CD4-positive, alpha-beta memory T cell (primary cell): ENCODE measurements at regions not wholly inside any gene's neighbourhood (a gene's known extent, or its start where the extent isn't known, plus 50 kb on each side); places are given as distances from the start of the nearest gene placed in this dataset.

ENCODE experiments used
- CTCF ChIA-PET: fragments of 350-600 bp; sonication (Branson Sonifier 250); formaldehyde crosslinking; loops from one replicate; lab custom pipeline; 2021; ENCODE audit warnings: inconsistent platforms; ENCODE audit not compliant: partially characterized antibody; lab: Charles Lee
- POLR2A ChIA-PET: fragments of 350-600 bp; sonication (Branson Sonifier 250); formaldehyde crosslinking; loops from one replicate; lab custom pipeline; 2021; ENCODE audit not compliant: partially characterized antibody; lab: Charles Lee
- DNase-seq, 5 donors: peaks; one replicate each; pipeline versions ENCODE4 v3.0.0 to v3.0.0-alpha.2; 2020 to 2022; ENCODE audit warnings: mixed read lengths in 1 of 5
- H3K27ac ChIP-seq: one replicate; pipeline ENCODE4 v1.7.0; 2013; ENCODE audit warnings: low read depth, low read length
- H3K27me3 ChIP-seq: 2 replicates; pipeline ENCODE4 v1.7.0; 2013; ENCODE audit warnings: mild to moderate bottlenecking, low read length, moderate library complexity; ENCODE audit not compliant: insufficient read depth
- H3K36me3 ChIP-seq: 2 replicates; pipeline ENCODE4 v1.7.0; 2013; ENCODE audit warnings: mild to moderate bottlenecking, low read length, moderate library complexity; ENCODE audit not compliant: insufficient read depth
- H3K4me1 ChIP-seq: 2 replicates; pipeline ENCODE4 v1.7.0; 2013; ENCODE audit warnings: mild to moderate bottlenecking, low read length, moderate library complexity; ENCODE audit not compliant: insufficient read depth
- H3K4me3 ChIP-seq, 2 donors: one replicate each; pipeline ENCODE4 v1.7.0; 2013; ENCODE audit warnings: low read length in 2 of 2, mild to moderate bottlenecking in 1 of 2
- H3K9me3 ChIP-seq, 2 donors: one replicate each; pipeline ENCODE4 v1.7.0; 2013; ENCODE audit warnings: low read length in 2 of 2, control low read depth in 1 of 2; ENCODE audit not compliant: control insufficient read depth in 1 of 2
- H3K27ac Mint-ChIP-seq, 7 donors: one replicate each; pipeline ENCODE4 v1.8.0; 2020 to 2021; ENCODE audit warnings: mixed read lengths in 7 of 7, mild to moderate bottlenecking in 6 of 7, inconsistent platforms in 3 of 7, moderate library complexity in 3 of 7
- H3K27me3 Mint-ChIP-seq, 2 donors: one replicate each; pipeline ENCODE4 v1.8.0; 2020 to 2021; ENCODE audit warnings: mixed read lengths in 2 of 2
- H3K36me3 Mint-ChIP-seq, 2 donors: one replicate each; pipeline ENCODE4 v1.8.0; 2020 to 2021; ENCODE audit warnings: mixed read lengths in 2 of 2, inconsistent platforms in 1 of 2, mild to moderate bottlenecking in 1 of 2
- H3K4me1 Mint-ChIP-seq, 4 donors: one replicate each; pipeline ENCODE4 v1.8.0; 2020 to 2021; ENCODE audit warnings: mixed read lengths in 4 of 4, mild to moderate bottlenecking in 1 of 4
- H3K4me3 Mint-ChIP-seq, 8 donors: one replicate each; pipeline ENCODE4 v1.8.0; 2020 to 2021; ENCODE audit warnings: mixed read lengths in 8 of 8, mild to moderate bottlenecking in 7 of 8, moderate library complexity in 6 of 8, inconsistent platforms in 3 of 8
- H3K9me3 Mint-ChIP-seq, 8 donors: one replicate each; pipeline ENCODE4 v1.8.0; 2020 to 2021; ENCODE audit warnings: mixed read lengths in 8 of 8, mild to moderate bottlenecking in 5 of 8, inconsistent platforms in 3 of 8, moderate library complexity in 1 of 8
- intact Hi-C: fragments of 100-400 bp; cut with micrococcal nuclease; formaldehyde crosslinking; loops from one replicate; pipeline ENCODE4 v1.15.1; 2023

DNA sequence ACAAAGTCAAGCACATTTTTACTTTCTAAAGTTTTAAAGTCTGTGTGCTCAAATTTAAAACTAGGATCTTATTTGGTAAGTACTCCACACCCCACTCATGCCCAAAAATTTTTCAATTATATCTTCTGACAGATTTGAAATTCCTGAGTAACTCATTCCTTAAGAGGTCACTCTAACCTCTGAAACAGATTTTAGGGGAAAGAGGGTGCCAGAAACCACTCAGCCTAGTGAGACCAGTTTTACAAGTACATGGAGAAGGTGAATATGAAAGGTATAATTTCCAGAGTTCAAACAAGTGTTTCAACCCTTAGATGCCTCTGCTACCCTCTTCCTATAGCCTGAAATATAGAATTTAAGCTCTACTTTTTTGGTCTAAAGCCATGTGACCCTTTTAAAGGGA lies 79.2 kb downstream of the C7orf25 start:
- H3K27me3 ChIP-seq, result no peaks in the 10 kb centered on the region
- H3K4me1 ChIP-seq, result no peaks in the 10 kb centered on the region
- H3K27me3 Mint-ChIP-seq, result peaks cover 4 to 6% of the 10 kb centered on the region in 2 donors
- H3K4me3 Mint-ChIP-seq, result no peak overlapping the region
- no peaks in the 10 kb centered on the region for H3K9me3 ChIP-seq
- H3K27ac ChIP-seq, result no peak overlapping the region
- H3K4me3 ChIP-seq, result no peak overlapping the region
- ChIA-PET POLR2A (no interaction called here), CTCF (no interaction called here)
- H3K36me3 ChIP-seq, result no peaks in the 10 kb centered on the region
- intact Hi-C loops, result no loop called here
- no peaks in the 10 kb centered on the region for H3K36me3 Mint-ChIP-seq
- H3K9me3 Mint-ChIP-seq, result no peaks in the 10 kb centered on the region
- no peak for DNase-seq
- H3K4me1 Mint-ChIP-seq, result no peaks in the 10 kb centered on the region
- H3K27ac Mint-ChIP-seq, result peak overlapping the region in 1 of 7 donors; percentile 7

DNA sequence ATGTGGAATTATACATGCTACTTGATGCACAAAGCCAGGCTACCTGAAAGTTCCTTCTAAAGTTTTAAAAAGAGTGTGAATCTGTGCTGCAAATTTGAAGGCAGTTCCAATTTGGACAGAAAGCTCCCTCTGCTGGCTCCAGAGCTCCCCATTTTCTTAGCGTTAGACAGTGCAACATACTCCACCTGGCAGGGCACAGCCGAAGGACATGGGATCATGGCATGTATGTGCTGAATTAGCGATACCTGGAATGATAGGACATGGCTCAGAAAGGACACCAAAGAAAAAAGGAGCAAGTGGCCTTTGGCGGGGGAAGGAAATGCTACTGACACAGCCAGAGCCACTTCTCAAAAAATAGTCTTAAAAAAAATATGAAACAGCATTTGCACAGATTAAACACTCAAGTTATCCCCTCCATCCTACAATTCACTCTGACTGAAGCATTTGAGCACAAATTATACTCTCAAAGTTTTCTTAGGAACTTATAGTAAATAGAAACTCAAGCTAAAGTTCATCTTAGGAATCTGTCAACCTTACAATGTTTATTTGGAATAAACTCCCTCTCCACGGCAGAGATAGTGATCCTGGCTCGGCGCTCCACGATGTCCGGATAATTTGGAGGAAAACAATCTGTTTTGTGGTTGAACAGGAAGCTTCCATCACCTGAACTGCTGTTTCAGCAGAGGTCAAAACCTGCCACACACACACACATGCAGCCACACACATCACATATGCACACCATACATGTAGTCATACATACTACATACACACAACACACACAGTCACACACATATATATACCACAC lies 80.0 kb downstream of the C7orf25 start:
- H3K4me1 Mint-ChIP-seq, result no peaks in the 10 kb centered on the region
- intact Hi-C loops, result no loop called here
- CTCF ChIA-PET, result no interaction called here
- no peaks in the 10 kb centered on the region for H3K9me3 ChIP-seq
- H3K27ac ChIP-seq, result no peak overlapping the region
- H3K27me3 ChIP-seq, result no peaks in the 10 kb centered on the region
- H3K9me3 Mint-ChIP-seq, result no peaks in the 10 kb centered on the region
- H3K36me3 Mint-ChIP-seq, result no peaks in the 10 kb centered on the region
- H3K27me3 Mint-ChIP-seq, result peaks cover 4 to 6% of the 10 kb centered on the region in 2 donors
- POLR2A ChIA-PET, result no interaction called here
- DNase-seq, result no peak
- H3K27ac Mint-ChIP-seq, result no peak overlapping the region
- no peaks in the 10 kb centered on the region for H3K36me3 ChIP-seq
- H3K4me3 ChIP-seq, result no peak overlapping the region
- no peaks in the 10 kb centered on the region for H3K4me1 ChIP-seq
- H3K4me3 Mint-ChIP-seq, result no peak overlapping the region

DNA sequence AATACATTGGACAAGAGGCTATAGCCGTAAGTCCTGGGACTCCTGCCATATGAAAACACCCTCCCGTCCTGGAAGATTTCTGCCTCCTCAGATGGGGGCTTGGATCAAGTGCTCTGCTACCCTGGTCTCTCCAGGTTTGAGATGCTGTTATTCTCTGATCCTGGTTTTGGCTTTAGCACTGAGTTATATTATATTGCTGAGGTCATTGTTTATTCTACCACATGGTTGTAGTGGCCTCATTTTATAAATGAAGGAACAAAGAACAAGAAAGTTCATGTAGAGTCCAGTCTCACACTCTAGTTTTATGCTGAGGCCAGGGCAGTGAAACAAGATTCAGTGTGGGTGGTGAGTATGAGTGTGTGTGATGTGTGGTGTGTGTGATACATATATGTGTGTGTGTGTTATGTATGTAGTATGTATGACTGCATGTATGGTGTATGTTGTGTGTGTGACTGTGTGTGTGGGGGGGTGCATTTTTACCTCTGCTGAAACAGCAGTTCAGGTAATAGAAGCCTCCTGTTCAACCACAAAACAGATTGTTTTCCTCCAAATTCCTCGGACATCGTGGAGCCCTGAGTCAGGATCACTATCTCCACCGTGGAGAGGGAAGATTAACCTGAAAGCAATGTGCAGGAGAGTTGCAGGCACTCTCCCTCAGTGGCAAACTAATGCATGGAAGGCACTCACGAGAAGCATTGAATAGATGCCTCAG lies 80.7 kb downstream of the C7orf25 start:
- Histone ChIP-seq H3K9me3 (no peaks in the 10 kb centered on the region), H3K27ac (no peak overlapping the region), H3K36me3 (no peaks in the 10 kb centered on the region), H3K4me3 (no peak overlapping the region), H3K4me1 (no peaks in the 10 kb centered on the region), H3K27me3 (no peaks in the 10 kb centered on the region)
- H3K4me1 Mint-ChIP-seq, result no peaks in the 10 kb centered on the region
- H3K4me3 Mint-ChIP-seq, result no peak overlapping the region
- peaks cover 4 to 6% of the 10 kb centered on the region in 2 donors for H3K27me3 Mint-ChIP-seq
- DNase-seq, result no peak
- H3K27ac Mint-ChIP-seq, result no peak overlapping the region
- no peaks in the 10 kb centered on the region for H3K36me3 Mint-ChIP-seq
- no peaks in the 10 kb centered on the region for H3K9me3 Mint-ChIP-seq
- ChIA-PET POLR2A (no interaction called here), CTCF (no interaction called here)
- intact Hi-C loops, result no loop called here

DNA sequence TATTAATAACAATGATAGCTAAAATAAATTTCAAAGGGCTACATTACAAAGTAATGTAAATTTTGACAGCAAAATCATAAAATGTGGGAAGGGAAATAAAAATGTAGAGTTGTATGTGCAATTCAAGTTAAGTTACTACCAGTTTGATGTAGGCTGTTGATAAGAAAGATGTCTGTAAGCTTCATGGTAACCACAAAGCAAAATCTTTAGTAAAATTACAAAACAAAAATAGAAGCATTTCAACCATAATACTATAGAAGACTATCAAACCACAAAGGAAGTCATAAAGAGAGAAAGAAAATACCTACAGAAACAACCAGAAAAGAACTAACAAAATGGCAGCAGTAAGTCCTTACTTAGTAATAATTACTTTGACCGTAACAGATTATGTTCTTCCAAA lies 99.1 kb downstream of the C7orf25 start:
- ChIA-PET POLR2A (no interaction called here), CTCF (no interaction called here)
- Mint-ChIP-seq H3K4me1 (no peaks in the 10 kb centered on the region), H3K27ac (no peak overlapping the region), H3K4me3 (no peak overlapping the region), H3K36me3 (no peaks in the 10 kb centered on the region), H3K27me3 (peaks cover 0 to 3% of the 10 kb centered on the region in 2 donors), H3K9me3 (peaks cover 1 to 29% (median 13%) of the 10 kb centered on the region in 8 donors)
- no peak overlapping the region for H3K4me3 ChIP-seq
- H3K9me3 ChIP-seq, result no peaks in the 10 kb centered on the region
- intact Hi-C loops, result no loop called here
- no peak for DNase-seq
- H3K27ac ChIP-seq, result no peak overlapping the region
- no peaks in the 10 kb centered on the region for H3K36me3 ChIP-seq
- no peaks in the 10 kb centered on the region for H3K27me3 ChIP-seq
- H3K4me1 ChIP-seq, result no peaks in the 10 kb centered on the region

DNA sequence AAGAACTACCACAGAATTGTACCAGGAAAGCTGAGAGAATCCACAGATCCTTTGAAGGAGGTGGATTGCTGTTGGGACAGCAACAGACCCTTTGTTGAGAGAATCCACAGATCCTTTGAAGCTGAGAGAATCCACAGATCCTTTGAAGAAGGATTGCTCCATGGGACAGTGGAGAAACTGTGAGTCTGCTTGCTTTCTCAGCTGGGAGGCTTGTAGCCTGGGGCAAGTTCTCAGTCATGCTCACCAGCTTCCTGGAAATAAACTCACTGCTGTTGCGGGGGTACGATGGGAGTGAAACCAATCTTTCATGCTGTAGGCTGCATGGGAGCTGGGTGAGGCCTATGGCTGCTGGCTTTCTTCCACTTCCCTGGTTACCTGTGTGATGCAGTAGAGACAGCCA lies 106.3 kb downstream of the C7orf25 start:
- Mint-ChIP-seq H3K4me1 (no peaks in the 10 kb centered on the region), H3K27me3 (peaks cover 2 to 3% of the 10 kb centered on the region in 2 donors), H3K9me3 (peaks cover 6 to 47% (median 35%) of the 10 kb centered on the region in 8 donors), H3K36me3 (peaks cover 0 to 4% of the 10 kb centered on the region in 2 donors), H3K4me3 (no peak overlapping the region), H3K27ac (no peak overlapping the region)
- ChIA-PET CTCF (no interaction called here), POLR2A (no interaction called here)
- DNase-seq, result no peak
- Histone ChIP-seq H3K27me3 (no peaks in the 10 kb centered on the region), H3K4me3 (no peak overlapping the region), H3K27ac (no peak overlapping the region), H3K4me1 (no peaks in the 10 kb centered on the region), H3K36me3 (no peaks in the 10 kb centered on the region), H3K9me3 (peaks cover 0 to 4% of the 10 kb centered on the region in 2 donors)
- intact Hi-C loops, result no loop called here

DNA sequence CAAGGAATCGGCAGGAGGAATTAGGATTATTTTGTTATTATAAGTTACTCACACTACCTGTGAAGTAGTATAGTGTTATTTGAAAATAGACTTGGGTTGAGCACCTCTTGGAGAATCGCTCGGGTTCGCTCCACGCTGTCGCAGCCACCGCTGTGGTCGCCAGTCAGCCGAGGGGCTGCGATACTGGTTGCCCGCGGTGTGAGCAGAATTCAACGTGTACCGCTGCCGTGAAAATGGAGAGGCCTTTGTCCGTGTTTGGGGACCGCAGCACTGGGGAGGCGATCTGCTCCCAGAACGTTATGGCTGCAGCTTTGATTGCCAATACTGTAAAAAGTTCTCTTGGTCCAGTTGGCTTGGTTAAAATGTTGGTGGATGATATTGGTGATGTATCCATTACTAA lies 117.2 kb downstream of the C7orf25 start:
- Histone ChIP-seq H3K4me1 (no peaks in the 10 kb centered on the region), H3K27me3 (no peaks in the 10 kb centered on the region), H3K27ac (no peak overlapping the region), H3K9me3 (no peaks in the 10 kb centered on the region), H3K4me3 (no peak overlapping the region), H3K36me3 (no peaks in the 10 kb centered on the region)
- CTCF ChIA-PET, result no interaction called here
- Mint-ChIP-seq H3K4me3 (no peak overlapping the region), H3K4me1 (no peaks in the 10 kb centered on the region), H3K27ac (no peak overlapping the region), H3K9me3 (peaks cover 0 to 8% (median 4%) of the 10 kb centered on the region in 8 donors), H3K27me3 (peaks cover 6 to 10% of the 10 kb centered on the region in 2 donors), H3K36me3 (no peaks in the 10 kb centered on the region)
- POLR2A ChIA-PET, result no interaction called here
- intact Hi-C loops, result no loop called here
- DNase-seq, result no peak

DNA sequence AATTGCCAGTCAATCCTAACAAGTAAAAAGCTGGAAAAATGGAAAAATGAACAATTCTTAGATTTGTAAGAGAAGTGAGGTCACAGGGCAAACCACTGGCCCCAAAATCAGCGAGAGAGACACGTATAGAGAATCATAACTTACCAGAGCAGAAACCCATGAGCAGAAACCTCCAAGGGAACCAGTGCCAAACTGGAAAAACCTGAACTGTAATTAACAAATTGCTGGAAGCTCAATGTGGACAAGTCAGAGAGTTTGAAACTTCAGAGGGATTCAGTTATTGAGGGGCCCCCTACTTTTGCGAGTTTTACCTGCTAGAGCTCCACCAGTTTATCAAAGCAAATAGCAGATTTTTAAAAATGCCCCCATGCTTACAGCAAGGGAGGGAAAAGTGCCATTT lies 119.0 kb downstream of the C7orf25 start:
- H3K36me3 ChIP-seq, result no peaks in the 10 kb centered on the region
- POLR2A ChIA-PET, result no interaction called here
- H3K4me3 Mint-ChIP-seq, result no peak overlapping the region
- H3K27me3 ChIP-seq, result no peaks in the 10 kb centered on the region
- H3K27ac Mint-ChIP-seq, result no peak overlapping the region
- H3K4me3 ChIP-seq, result no peak overlapping the region
- peaks cover 6 to 10% of the 10 kb centered on the region in 2 donors for H3K27me3 Mint-ChIP-seq
- CTCF ChIA-PET, result no interaction called here
- intact Hi-C loops, result no loop called here
- no peaks in the 10 kb centered on the region for H3K4me1 ChIP-seq
- H3K36me3 Mint-ChIP-seq, result no peaks in the 10 kb centered on the region
- DNase-seq, result no peak
- H3K9me3 Mint-ChIP-seq, result peaks cover 0 to 6% (median 3%) of the 10 kb centered on the region in 8 donors
- H3K4me1 Mint-ChIP-seq, result no peaks in the 10 kb centered on the region
- H3K9me3 ChIP-seq, result no peaks in the 10 kb centered on the region
- H3K27ac ChIP-seq, result no peak overlapping the region
